GM23338 (cell line): ENCODE measurements at regions not wholly inside any gene's neighbourhood (a gene's known extent, or its start where the extent isn't known, plus 50 kb on each side); places are given as distances from the start of the nearest gene placed in this dataset.

ENCODE experiments used
- EZH2 ChIP-seq: fragments of 200-600 bp; sonication (generic); IDR thresholded peaks from one replicate; pipeline ENCODE4 v1.8.0; 2017; ENCODE audit warnings: antibody characterized with exemption, mild to moderate bottlenecking, low read depth; ENCODE audit not compliant: unreplicated experiment
- POLR2AphosphoS5 ChIP-seq: IDR thresholded peaks from 2 replicates; pipeline ENCODE4 v1.6.1; 2016; ENCODE audit warnings: antibody characterized with exemption, low read depth
- TF ChIP-seq, protein P1 (sequence below), 2 experiments: fragments of 200-600 bp in 1 of 2; sonication (generic) in 1 of 2; conservative IDR thresholded peaks; 2 replicates each; pipeline versions ENCODE4 v1.5.1 to v1.6.1; 2016 to 2017; ENCODE audit warnings: antibody characterized with exemption in 2 of 2, low read depth in 2 of 2, mild to moderate bottlenecking in 2 of 2, moderate library complexity in 1 of 2

DNA sequence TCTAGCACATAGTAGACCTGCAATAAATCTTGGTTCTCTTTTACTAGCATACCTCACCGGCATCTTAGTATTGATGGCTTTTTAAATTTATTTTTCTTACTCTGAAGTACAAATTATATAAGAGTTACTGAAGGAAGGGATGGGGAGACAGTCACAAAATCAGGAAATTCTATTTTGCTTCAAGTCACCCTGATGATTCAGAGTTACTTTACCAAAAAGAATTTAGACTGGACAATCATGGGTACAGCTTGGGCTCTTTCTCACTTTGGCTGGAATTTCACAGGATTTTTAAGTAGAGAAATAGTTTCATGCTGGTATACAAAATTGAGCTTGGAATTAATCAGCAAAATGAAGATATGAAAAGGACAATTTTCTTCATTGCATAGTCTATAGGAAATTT lies 919.2 kb downstream of the METTL15 start:
- TF ChIP-seq, protein P1, sequence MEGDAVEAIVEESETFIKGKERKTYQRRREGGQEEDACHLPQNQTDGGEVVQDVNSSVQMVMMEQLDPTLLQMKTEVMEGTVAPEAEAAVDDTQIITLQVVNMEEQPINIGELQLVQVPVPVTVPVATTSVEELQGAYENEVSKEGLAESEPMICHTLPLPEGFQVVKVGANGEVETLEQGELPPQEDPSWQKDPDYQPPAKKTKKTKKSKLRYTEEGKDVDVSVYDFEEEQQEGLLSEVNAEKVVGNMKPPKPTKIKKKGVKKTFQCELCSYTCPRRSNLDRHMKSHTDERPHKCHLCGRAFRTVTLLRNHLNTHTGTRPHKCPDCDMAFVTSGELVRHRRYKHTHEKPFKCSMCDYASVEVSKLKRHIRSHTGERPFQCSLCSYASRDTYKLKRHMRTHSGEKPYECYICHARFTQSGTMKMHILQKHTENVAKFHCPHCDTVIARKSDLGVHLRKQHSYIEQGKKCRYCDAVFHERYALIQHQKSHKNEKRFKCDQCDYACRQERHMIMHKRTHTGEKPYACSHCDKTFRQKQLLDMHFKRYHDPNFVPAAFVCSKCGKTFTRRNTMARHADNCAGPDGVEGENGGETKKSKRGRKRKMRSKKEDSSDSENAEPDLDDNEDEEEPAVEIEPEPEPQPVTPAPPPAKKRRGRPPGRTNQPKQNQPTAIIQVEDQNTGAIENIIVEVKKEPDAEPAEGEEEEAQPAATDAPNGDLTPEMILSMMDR (conservative IDR thresholded peaks at IDR 0.05; ENCODE audit: low read depth in 2 of 2): no peak
- TF ChIP-seq EZH2 (no peak), POLR2AphosphoS5 (no peak)
